K562 (cell line): ENCODE measurements at regions not wholly inside any gene's neighbourhood (a gene's known extent, or its start where the extent isn't known, plus 50 kb on each side); places are given as distances from the start of the nearest gene placed in this dataset.

Experiments
- ATAC-seq: fragments of 200-7000 bp; cut with Tn5 transposase; 3 replicates; pipeline ENCODE4 v1.9.1; 2020; ENCODE audit warnings: moderate library complexity
- BruUV-seq: library from RNA; stranded (reverse); fragments of 400-500 nt; replicated peaks from 2 replicates; lab custom pipeline; 2021; lab: Mats Ljungman, UMichigan
- CTCF ChIA-PET: fragments of 300-600 bp; formaldehyde crosslinking; extraction: SDS; loops from one replicate; lab custom pipeline; 2021; ENCODE audit warnings: low intra/inter-chr PET ratio; lab: Yijun Ruan, JAX
- POLR2A ChIA-PET: fragments of 300-600, 350-650 bp; sonication (Branson Sonifier 250); formaldehyde crosslinking; extraction: SDS; loops from one replicate; lab custom pipeline; 2021; ENCODE audit warnings: antibody characterized with exemption, inconsistent platforms; lab: Yijun Ruan, JAX
- DNase-seq, 4 experiments: peaks; one replicate each; pipeline versions ENCODE4 v3.0.0 to v3.0.0-alpha.2; 2011 to 2018; ENCODE audit warnings: low spot score in 3 of 4, mixed read lengths in 3 of 4; ENCODE audit errors: extremely low read depth in 1 of 4
- FAIRE-seq: peaks from 2 replicates; lab custom pipeline; 2011; peaks lifted over from hg19 to GRCh38; lab: Jason Lieb, UNC
- H2AFZ ChIP-seq: 2 replicates; pipeline ENCODE4 v1.6.0; 2011; ENCODE audit warnings: low read depth, low read length, control low read depth, inconsistent platforms
- H3K27ac ChIP-seq: fragments of 200-600 bp; 3 replicates; pipeline ENCODE4 v1.8.0; 2011; ENCODE audit warnings: low read depth, mild to moderate bottlenecking, control low read depth, inconsistent platforms, low read length, moderate library complexity, mixed read lengths; ENCODE audit errors: extremely low read depth
- H3K27me3 ChIP-seq, 2 experiments: fragments of 300-600 bp in 1 of 2; 2 replicates in 1 of 2; 3 replicates in 1 of 2; pipeline versions ENCODE4 v1.6.0 to v1.8.0; 2011; ENCODE audit warnings: inconsistent platforms in 2 of 2, low read length in 2 of 2, mild to moderate bottlenecking in 1 of 2, mixed read lengths in 1 of 2, moderate library complexity in 1 of 2; ENCODE audit not compliant: control insufficient read depth in 2 of 2, insufficient read depth in 2 of 2
- H3K36me3 ChIP-seq: fragments of 300-600 bp; 3 replicates; pipeline ENCODE4 v1.8.0; 2011; ENCODE audit warnings: mild to moderate bottlenecking, low read length, inconsistent platforms; ENCODE audit not compliant: control insufficient read depth, insufficient read depth
- H3K4me1 ChIP-seq, 2 experiments: fragments of 200-600 bp in 1 of 2; replicated peaks in 1 of 2; 2 replicates in 1 of 2; 3 replicates in 1 of 2; pipeline versions ENCODE4 v1.5.1 to v1.8.0; 2011; ENCODE audit warnings: inconsistent platforms in 2 of 2, low read length in 2 of 2, mild to moderate bottlenecking in 1 of 2, mixed read lengths in 1 of 2, moderate library complexity in 1 of 2; ENCODE audit not compliant: control insufficient read depth in 2 of 2, insufficient read depth in 2 of 2
- H3K4me2 ChIP-seq: 2 replicates; pipeline ENCODE4 v1.6.1; 2011; ENCODE audit warnings: low read length, control low read depth, inconsistent platforms, mixed read lengths; ENCODE audit not compliant: insufficient read depth
- H3K4me3 ChIP-seq: fragments of 200-600 bp; sonication (generic), shearing (Covaris generic); 2 replicates; pipeline ENCODE4 v1.5.1; 2016; ENCODE audit warnings: control low read depth, inconsistent platforms
- H3K79me2 ChIP-seq: fragments of 200-600 bp; 3 replicates; pipeline ENCODE4 v1.8.0; 2011; ENCODE audit warnings: low read length, inconsistent platforms; ENCODE audit not compliant: control insufficient read depth, insufficient read depth
- H3K9ac ChIP-seq, 2 experiments: 2 replicates each; pipeline versions ENCODE4 v1.6.0 to v1.6.1; 2011; ENCODE audit warnings: low read depth in 2 of 2, low read length in 2 of 2, control low read depth in 1 of 2, inconsistent platforms in 1 of 2, mild to moderate bottlenecking in 1 of 2, mixed read lengths in 1 of 2; ENCODE audit not compliant: insufficient read depth in 1 of 2
- H3K9me1 ChIP-seq: one replicate; pipeline ENCODE4 v1.6.0; 2011; ENCODE audit warnings: inconsistent platforms, mild to moderate bottlenecking, low read length, moderate library complexity; ENCODE audit not compliant: control insufficient read depth, insufficient read depth
- H3K9me3 ChIP-seq: replicated peaks from 2 replicates; pipeline ENCODE4 v1.5.1; 2011; ENCODE audit warnings: low read depth, low read length, inconsistent platforms; ENCODE audit not compliant: control insufficient read depth, insufficient read depth
- H4K20me1 ChIP-seq: replicated peaks from 2 replicates; pipeline ENCODE4 v1.6.1; 2011; ENCODE audit warnings: low read length, inconsistent platforms, mixed read lengths; ENCODE audit not compliant: control insufficient read depth, insufficient read depth
- FUS ChIP-seq: fragments of 200-400 bp; formaldehyde crosslinking; optimal IDR thresholded peaks from 2 replicates; pipeline ENCODE3; 2017; ENCODE audit warnings: low read depth, low read length
- MBD1 ChIP-seq: fragments of 250-450 bp; sonication (Bioruptor Pico); IDR thresholded peaks from 2 replicates; pipeline ENCODE4 v1.8.0; 2022; ENCODE audit warnings: inconsistent platforms
- PHB ChIP-seq: fragments of 250-450 bp; sonication (Bioruptor Pico); IDR thresholded peaks from 2 replicates; pipeline ENCODE4 v1.5.0; 2021
- RAD21 ChIP-seq, 2 experiments: fragments of 250-450 bp in 1 of 2; fragments of 450-650 bp in 1 of 2; sonication (Bioruptor Pico) in 1 of 2; formaldehyde crosslinking in 1 of 2; IDR thresholded peaks in 1 of 2; conservative IDR thresholded peaks in 1 of 2; 2 replicates each; pipeline versions ENCODE4 v1.4.0 to v1.8.0; 2020 to 2022; ENCODE audit warnings: mild to moderate bottlenecking in 2 of 2, moderate library complexity in 1 of 2
- ZNF133 ChIP-seq: fragments of 250-450 bp; sonication (Bioruptor Pico); IDR thresholded peaks from 2 replicates; pipeline ENCODE4 v1.4.0; 2020; ENCODE audit warnings: mild to moderate bottlenecking
- ZNF592 ChIP-seq: fragments of 450-650 bp; IDR thresholded peaks from 2 replicates; pipeline ENCODE4 v1.6.1; 2017; ENCODE audit warnings: antibody characterized with exemption, mild to moderate bottlenecking
- WGBS: fragments of 100-300 bp; shearing (Covaris generic); methylation state at CpG from one replicate; pipeline ENCODE4 v1.1.6; 2016; ENCODE audit warnings: low coverage, mixed read lengths; ENCODE audit not compliant: insufficient coverage; ENCODE audit errors: missing lambda C conversion rate; 5-methylcytosine and 5-hydroxymethylcytosine counted together
- in situ Hi-C: fragments of 300-500 bp; cut with MboI; formaldehyde crosslinking; loops from 4 replicates; pipeline ENCODE4 v1.15.0; 2018; ENCODE audit warnings: inconsistent platforms, mixed read lengths
- intact Hi-C: fragments of 100-400 bp; cut with micrococcal nuclease; formaldehyde crosslinking; loops from 2 replicates; pipeline ENCODE4 v1.14.2; 2022
- TF ChIP-seq, protein P1 (sequence below): fragments of 200-800 bp; sonication (Bioruptor generic); IDR thresholded peaks from 2 replicates; pipeline ENCODE4 v1.6.1; 2017; ENCODE audit warnings: missing genetic modification characterization, missing compliant biosample characterization
- TF ChIP-seq, protein P2 (sequence below): fragments of 450-650 bp; IDR thresholded peaks from 2 replicates; pipeline ENCODE4 v1.6.1; 2018; ENCODE audit not compliant: partially characterized antibody

DNA sequence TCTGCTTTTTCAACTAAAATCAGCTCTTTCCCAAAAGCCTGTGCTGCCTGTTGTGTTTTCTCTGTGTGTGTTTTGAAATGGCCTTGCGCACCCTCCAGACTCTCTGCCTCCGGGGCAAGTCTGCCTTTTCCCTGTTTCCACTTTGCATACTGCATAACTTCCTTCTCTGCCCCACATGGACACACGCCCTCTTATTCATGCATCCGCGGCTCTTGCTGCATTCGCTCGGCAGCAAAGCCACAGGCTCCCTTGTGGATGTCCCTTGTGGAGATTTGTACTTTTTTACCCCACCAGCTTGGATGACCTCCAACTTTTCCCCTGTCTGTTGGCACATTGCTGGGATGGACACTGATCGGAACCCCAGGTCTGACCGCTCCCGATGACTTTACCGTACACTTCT lies 147.6 kb downstream of the ADSS2 start:
- Histone ChIP-seq H4K20me1 (no peaks in the 10 kb centered on the region), H2AFZ (peak overlapping the region; percentile 87), H3K79me2 (no peaks in the 10 kb centered on the region), H3K4me3 (no peak overlapping the region), H3K9me3 (peaks cover 6% of the 10 kb centered on the region), H3K9me1 (no peaks in the 10 kb centered on the region), H3K36me3 (no peaks in the 10 kb centered on the region), H3K4me2 (peak overlapping the region; percentile 73; the same call in 1 of the 2 replicates), H3K4me1 (peaks cover 29 to 49% of the 10 kb centered on the region in 2 experiments), H3K27me3 (no peaks in the 10 kb centered on the region), H3K27ac (peak overlapping the region; percentile 90; the same call in 2 of the 3 replicates), H3K9ac (peak overlapping the region; percentile 68 to 75; a peak in 2 of 4 replicates)
- in situ Hi-C loops, result no loop called here
- no peak for ATAC-seq
- no peak for FAIRE-seq
- WGBS, result 85% methylated on average over 11 of the region's 11 CpGs
- ChIA-PET POLR2A (interaction anchor here (1.4 to 1.8 kb wide), 2 partner anchors 10 to 21 kb away, joined by 5 read pairs; no protein-coding TSS in a partner anchor), CTCF (interaction anchor here (0.6 kb wide), 1 partner anchor 63 kb away, joined by 3 read pairs; no protein-coding TSS in a partner anchor)
- BruUV-seq, result no TSS peak
- DNase-seq, result no peak
- intact Hi-C loops, result loop anchor here (2.0 kb wide), 1 partner anchor 21 kb away; no protein-coding TSS in a partner anchor
- TF ChIP-seq MBD1 (CRISPR knock-in tag) (0 out of 2 replicates have a peak, but pooled peaks have one; percentile 73), ZNF592 (peak; percentile 8; the same call in 1 of the 2 replicates), FUS (no peak), RAD21 (CRISPR knock-in tag; conservative IDR thresholded peaks at IDR 0.05 in 1 of 2, IDR thresholded peaks at IDR 0.05 in 1 of 2) (no peak), ZNF133 (no peak), PHB (CRISPR knock-in tag) (no peak)
- TF ChIP-seq, protein P1, sequence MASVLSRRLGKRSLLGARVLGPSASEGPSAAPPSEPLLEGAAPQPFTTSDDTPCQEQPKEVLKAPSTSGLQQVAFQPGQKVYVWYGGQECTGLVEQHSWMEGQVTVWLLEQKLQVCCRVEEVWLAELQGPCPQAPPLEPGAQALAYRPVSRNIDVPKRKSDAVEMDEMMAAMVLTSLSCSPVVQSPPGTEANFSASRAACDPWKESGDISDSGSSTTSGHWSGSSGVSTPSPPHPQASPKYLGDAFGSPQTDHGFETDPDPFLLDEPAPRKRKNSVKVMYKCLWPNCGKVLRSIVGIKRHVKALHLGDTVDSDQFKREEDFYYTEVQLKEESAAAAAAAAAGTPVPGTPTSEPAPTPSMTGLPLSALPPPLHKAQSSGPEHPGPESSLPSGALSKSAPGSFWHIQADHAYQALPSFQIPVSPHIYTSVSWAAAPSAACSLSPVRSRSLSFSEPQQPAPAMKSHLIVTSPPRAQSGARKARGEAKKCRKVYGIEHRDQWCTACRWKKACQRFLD (CRISPR knock-in tag), result 0 out of 2 replicates have a peak, but pooled peaks have one; percentile 26
- TF ChIP-seq, protein P2, sequence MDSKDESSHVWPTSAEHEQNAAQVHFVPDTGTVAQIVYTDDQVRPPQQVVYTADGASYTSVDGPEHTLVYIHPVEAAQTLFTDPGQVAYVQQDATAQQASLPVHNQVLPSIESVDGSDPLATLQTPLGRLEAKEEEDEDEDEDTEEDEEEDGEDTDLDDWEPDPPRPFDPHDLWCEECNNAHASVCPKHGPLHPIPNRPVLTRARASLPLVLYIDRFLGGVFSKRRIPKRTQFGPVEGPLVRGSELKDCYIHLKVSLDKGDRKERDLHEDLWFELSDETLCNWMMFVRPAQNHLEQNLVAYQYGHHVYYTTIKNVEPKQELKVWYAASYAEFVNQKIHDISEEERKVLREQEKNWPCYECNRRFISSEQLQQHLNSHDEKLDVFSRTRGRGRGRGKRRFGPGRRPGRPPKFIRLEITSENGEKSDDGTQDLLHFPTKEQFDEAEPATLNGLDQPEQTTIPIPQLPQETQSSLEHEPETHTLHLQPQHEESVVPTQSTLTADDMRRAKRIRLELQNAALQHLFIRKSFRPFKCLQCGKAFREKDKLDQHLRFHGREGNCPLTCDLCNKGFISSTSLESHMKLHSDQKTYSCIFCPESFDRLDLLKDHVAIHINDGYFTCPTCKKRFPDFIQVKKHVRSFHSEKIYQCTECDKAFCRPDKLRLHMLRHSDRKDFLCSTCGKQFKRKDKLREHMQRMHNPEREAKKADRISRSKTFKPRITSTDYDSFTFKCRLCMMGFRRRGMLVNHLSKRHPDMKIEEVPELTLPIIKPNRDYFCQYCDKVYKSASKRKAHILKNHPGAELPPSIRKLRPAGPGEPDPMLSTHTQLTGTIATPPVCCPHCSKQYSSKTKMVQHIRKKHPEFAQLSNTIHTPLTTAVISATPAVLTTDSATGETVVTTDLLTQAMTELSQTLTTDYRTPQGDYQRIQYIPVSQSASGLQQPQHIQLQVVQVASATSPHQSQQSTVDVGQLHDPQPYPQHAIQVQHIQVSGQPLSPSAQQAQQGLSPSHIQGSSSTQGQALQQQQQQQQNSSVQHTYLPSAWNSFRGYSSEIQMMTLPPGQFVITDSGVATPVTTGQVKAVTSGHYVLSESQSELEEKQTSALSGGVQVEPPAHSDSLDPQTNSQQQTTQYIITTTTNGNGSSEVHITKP, result no peak
